B cell (primary cell): ENCODE measurements at regions not wholly inside any gene's neighbourhood (a gene's known extent, or its start where the extent isn't known, plus 50 kb on each side); places are given as distances from the start of the nearest gene placed in this dataset.

ENCODE experiments used
- EZH2 ChIP-seq: IDR thresholded peaks from 2 replicates; pipeline ENCODE4 v1.6.1; 2012; ENCODE audit warnings: borderline replicate concordance, low read depth, mild to moderate bottlenecking, moderate library complexity, low read length; ENCODE audit not compliant: insufficient read depth, poor library complexity, severe bottlenecking
- TF ChIP-seq, protein P1 (sequence below): fragments of 200-600 bp; IDR thresholded peaks from one replicate; pipeline ENCODE4 v1.8.0; 2022; ENCODE audit warnings: antibody characterized with exemption, mild to moderate bottlenecking

- TF ChIP-seq, protein P1, sequence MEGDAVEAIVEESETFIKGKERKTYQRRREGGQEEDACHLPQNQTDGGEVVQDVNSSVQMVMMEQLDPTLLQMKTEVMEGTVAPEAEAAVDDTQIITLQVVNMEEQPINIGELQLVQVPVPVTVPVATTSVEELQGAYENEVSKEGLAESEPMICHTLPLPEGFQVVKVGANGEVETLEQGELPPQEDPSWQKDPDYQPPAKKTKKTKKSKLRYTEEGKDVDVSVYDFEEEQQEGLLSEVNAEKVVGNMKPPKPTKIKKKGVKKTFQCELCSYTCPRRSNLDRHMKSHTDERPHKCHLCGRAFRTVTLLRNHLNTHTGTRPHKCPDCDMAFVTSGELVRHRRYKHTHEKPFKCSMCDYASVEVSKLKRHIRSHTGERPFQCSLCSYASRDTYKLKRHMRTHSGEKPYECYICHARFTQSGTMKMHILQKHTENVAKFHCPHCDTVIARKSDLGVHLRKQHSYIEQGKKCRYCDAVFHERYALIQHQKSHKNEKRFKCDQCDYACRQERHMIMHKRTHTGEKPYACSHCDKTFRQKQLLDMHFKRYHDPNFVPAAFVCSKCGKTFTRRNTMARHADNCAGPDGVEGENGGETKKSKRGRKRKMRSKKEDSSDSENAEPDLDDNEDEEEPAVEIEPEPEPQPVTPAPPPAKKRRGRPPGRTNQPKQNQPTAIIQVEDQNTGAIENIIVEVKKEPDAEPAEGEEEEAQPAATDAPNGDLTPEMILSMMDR = no peak
- TF ChIP-seq EZH2 = no peak
These were observed 435.3 kb downstream of the TUSC7 start for GRCh38 chr3:117144853-117145252.
